ENCODE measurements at regions not wholly inside any gene's neighbourhood (a gene's known extent, or its start where the extent isn't known, plus 50 kb on each side); places are given as distances from the start of the nearest gene placed in this dataset.

DNA sequence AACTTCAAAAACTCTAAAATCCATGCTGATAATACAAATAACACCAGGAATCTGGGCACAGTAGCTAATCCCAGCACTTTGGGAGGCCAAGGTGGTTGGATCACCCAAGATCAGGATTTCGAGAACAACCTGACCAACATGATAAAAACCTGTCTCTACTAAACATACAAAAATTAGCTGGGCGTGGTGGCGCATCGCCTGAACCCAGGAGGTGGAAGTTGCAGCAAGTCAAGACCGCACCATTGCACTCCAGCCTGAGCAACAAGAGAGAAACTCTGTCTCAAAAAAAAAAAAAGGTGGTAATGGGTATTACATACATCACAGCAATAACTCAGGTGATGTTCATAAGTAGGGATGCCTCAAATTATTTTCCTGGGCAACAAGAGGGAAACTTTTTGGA, 315.0 kb upstream of the MEOX2 start:
- DNase-seq (ENCODE audit: low spot score): no peak

DNA sequence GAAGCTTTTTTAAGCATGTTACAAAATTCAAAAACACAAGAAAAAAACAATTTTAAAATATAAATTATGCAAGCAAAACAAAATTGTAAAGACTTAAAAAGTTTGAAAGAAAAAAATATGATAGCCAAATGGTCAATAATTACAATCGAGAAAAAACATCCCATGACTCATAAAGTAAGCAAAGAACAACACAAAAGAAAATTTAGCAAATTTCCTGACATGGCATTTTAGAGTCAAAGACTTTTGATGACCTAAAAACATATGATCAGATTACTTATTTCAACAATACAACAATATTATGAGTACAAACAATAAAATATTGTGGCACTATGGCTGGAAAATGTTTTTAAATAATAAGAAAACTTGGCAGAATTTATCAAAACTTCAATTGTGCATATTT, 312.1 kb upstream of the MEOX2 start:
- DNase-seq (ENCODE audit: low spot score): no peak

GRCh38 chr7:15995027-15995426, 308.5 kb upstream of the MEOX2 start:
- DNase-seq (ENCODE audit: low spot score): no peak

DNA sequence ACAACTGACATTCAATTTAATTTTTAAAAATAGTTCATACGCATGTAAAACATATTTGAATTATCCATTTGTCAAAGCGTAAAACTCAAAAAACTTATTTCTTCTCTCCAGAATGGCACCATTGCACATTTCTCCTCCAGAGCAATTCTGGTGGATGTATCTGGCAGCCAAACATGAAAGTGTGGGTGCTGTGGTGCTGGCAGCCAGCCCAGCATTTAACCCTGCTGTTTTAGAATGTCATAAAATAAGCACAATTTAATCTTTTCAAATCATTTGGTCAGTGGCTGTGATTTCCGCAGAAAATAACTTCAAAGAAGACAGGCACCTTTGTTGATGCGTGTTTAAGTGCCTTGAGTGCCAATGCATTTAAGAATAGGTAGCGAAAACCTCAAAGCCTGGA, 302.7 kb upstream of the MEOX2 start:
- DNase-seq (ENCODE audit: low spot score): no peak

DNA sequence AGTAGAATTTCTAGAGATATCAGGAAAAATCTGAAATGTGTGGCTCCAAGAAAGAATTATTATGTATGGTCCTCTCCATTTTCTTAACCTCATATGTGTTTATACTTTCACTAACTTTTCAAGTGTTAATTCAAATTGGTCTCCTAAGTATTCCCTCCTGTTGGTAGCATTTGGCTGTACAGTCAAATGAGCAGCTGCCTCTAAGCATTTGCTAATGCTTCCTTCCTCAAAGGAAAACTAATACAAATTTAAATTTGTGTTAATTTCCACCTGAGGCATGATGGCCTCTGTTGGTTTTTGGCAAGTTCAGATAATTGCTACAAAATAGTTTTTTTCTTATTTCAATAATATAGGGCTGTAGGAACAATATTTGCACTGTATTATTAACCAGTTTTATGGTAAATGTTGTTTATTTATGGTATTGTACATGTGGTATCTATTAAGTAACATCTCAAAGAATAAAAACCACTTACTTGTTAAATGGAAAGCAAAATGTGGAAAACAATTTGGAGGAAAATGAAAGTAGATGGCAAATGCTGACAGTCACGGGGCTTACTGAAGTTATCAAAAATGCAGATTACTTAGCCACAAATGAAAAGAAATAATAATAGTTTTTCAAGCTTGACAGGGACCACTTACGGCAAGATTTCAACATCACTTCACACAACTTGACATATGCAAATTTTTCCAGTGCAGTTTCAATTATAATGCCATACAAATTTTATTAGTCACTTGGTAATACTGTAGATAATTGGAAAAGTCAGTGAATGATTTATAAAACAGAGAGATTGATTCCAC, 299.3 kb upstream of the MEOX2 start:
- no peak for DNase-seq (ENCODE audit: low spot score)

- DNase-seq (ENCODE audit: low spot score): no peak
Measured at GRCh38 chr7:15977663-15978062, 291.2 kb upstream of the MEOX2 start.

DNA sequence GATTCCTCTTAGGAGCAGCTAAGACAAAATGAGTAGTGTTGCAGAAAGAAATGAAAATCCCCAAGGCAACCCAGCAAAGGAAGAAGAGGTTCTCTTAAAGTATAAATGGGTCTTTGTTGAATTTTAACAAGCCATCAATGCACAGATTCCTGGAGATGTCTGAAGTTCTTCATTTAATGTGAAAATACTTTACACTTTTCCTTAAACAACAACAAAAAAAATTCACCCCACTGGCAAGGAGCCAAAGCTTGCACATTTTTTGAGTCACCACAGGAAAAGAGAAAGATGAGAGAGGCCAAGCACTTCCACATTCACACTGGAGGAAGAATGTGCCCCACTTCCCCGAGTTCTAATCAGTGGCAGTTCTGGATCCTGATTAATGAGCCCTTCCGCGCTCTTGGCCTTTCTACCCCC, 286.4 kb upstream of the MEOX2 start:
- DNase-seq (ENCODE audit: low spot score): peak; percentile 8

DNA sequence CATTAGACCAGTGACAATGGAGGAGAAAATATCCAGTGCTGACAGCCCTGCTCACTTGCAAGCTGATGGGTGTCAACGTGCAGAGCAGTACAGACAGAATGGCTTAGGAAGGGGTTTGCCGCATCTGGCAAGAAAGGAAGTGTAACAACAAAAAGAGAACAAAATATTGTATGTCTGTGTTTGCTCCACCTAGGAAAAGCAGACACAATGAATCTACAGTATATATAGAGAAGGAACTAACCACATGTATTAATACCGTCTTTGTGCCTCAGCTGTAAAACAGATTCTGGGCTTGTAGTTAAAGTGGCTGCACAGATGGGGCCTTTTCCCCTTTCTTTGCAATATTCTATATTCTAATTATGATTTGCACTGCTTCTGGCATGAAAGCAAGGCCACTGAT, 281.1 kb upstream of the MEOX2 start:
- DNase-seq (ENCODE audit: low spot score): no peak

DNA sequence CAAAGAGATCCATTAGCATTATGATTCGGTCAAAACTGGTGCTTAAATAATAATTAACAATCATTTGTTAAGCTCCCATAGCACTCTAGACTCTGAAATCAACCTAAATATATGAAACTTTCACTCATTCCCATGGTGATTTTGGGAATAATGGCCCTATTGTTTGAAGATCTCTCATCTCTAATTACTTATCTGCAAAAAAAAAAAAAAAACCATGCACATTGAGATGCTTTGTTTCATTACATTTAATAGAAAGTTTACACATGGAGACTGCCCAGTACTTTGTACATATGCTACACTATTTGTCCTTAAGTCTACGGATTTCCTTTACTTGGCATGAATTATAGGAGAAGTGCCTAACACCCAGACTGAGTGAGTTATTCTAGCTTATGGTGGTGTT, 280.6 kb upstream of the MEOX2 start:
- DNase-seq (ENCODE audit: low spot score): no peak

DNA sequence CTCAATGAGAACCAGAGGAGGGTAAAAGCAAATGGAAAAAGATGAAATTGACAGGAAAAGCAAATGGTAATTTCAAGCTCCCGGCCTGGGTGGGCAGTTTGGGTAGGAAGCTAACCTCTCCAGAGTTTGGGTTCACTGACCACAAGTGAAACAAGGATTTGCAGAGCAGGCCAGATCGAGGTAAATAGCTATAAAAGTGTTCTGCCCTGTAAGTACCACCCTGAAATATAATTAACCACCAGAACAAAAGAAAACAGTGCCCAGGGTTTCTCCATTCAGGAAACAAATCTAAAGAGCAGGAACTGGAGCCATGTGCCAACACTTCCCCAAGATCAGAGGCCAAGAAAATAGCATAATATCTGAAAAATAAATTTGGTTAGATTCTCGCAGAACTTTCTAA, 276.7 kb upstream of the MEOX2 start:
- DNase-seq (ENCODE audit: low spot score): no peak

GRCh38 chr7:15954671-15955354, 268.3 kb upstream of the MEOX2 start:
- no peak for DNase-seq (ENCODE audit: low spot score)

DNA sequence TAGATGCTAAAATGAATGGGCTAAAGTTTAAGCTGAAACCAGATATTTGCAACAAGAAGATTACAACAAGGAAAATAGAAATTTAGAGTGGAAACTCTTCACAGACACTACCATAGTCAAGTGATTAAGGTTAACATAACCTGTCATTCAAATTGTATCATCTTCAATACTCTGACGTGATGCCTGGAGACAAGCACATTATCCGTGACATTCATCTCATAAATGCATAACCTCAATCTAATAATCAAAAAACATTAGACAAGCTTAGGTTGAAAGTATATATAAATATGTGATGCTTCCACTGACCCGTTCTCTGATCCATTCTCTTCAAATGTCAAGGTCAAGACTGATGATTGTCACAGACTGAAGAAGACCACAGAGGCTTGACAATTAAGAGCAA, 263.8 kb upstream of the MEOX2 start:
- DNase-seq (ENCODE audit: low spot score): no peak

GRCh38 chr7:15947754-15948153, 261.3 kb upstream of the MEOX2 start:
- no peak for DNase-seq (ENCODE audit: low spot score)

- no peak for DNase-seq (ENCODE audit: low spot score)
Measured at GRCh38 chr7:15938115-15938514, 251.6 kb upstream of the MEOX2 start.

GRCh38 chr7:15937571-15937970, 251.1 kb upstream of the MEOX2 start:
- no peak for DNase-seq (ENCODE audit: low spot score)

DNA sequence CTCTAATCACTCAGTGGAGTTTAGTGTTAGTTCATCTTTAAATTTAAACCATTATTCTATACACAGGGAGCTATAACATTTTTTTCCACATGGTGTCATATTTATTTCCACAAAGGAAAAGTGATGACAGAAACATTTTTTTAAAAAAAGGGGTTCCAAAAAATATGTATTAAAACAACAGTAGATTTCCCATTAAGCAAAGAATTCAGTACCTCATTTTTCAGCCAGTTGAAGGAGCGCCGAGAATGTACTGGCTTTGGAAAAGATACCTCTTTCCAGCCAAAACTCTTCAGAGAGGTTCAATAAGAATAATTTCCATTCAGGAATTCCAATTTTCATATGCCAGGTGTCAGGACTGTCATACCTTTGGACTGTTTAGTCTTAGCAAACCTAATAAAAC, 250.5 kb upstream of the MEOX2 start:
- DNase-seq (ENCODE audit: low spot score): no peak

DNA sequence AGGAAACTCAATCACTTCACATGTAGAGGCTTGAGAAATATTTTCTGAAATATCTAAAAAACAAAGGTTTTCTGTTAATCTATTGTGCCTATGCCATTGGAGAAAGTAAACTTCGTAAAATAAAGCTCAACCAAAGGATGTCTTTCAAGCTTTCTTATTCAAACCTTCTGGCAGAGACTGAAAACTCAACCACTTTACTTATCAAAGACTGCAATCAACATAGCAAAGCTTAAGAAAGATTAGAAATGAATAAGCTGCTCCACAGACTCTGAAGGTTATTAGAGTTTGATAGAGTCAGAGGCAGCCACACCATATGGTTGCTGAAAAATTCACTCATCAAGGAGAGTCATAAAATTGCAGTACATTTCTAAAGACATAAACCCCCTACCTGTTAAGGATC, 245.8 kb upstream of the MEOX2 start:
- DNase-seq (ENCODE audit: low spot score): no peak

GRCh38 chr7:15929411-15929810, 242.9 kb upstream of the MEOX2 start:
- no peak for DNase-seq (ENCODE audit: low spot score)

DNA sequence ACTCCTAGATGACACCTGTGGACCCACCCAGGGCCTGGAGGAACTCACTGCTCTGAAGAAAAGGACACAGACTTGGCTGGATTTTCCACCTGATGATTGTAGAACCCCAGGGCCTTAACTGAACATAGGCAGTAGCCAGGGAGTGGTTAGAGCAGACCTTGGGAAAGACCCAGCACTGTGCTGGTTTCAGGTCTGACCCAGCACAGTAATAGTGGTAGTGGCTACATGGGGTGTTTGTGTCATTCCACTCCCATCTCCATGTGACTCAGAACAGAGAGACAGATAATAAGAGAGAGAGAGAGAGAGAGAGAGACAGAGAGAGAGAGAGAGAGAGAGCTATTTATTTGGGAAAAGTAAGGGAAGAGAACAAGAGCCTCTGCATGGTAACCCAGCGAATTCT, 239.1 kb upstream of the MEOX2 start:
- DNase-seq (ENCODE audit: low spot score): no peak

DNA sequence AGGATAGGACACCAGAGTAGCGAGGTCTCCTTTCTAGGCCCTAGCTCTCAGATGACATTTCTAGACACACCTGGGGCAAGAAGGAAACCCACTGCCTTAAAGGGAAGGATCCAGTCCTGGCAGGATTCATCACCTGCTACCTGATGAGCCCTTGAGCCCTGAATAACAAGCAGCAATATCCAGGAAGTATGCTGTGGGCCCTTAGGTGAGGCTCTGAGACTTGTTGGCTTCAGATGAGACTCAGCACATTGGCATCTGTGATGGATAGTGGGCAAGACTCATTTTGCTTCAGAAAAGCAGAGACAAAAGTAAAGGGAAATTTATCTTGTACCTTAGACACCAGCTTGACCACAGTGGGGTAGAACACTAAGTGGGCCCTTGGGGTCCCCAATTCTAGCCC, 238.4 kb upstream of the MEOX2 start:
- no peak for DNase-seq (ENCODE audit: low spot score)

DNA sequence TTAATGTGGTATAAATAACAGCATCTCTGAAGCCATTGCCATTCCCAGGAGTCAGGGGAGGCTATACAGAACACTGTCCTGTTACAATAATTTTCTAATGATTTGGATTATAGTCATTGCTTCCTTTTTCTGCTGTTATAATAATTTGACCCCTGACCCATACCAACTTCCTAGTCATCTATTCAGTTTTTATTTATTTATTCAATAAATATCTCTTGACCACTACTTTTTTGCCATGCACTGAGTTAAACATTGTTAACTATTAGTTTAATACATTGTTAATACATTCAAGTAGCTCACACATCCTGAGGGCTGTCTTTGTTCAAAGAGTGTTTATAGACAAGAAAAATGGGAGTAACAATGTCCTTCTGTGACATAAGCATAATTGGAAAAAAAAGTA, 235.5 kb upstream of the MEOX2 start:
- DNase-seq (ENCODE audit: low spot score): no peak

DNA sequence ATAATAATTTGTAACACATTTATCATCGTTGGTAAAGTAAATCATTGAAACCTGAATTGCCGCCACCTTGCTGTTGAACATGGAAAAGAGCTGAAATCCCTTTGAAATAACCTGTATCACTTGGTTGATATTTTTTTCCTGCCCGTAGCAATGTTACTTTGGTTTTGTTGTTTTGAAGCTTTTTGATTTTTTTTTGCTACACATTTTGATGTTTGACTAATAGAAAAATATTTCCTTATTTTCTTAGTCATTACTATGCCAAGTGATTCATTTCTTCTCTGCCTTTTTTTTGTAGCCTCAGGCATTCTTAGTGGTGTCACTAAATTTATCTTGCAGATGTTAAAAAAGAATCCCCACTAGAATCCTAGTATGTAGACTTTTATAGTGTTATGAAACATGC, 235.1 kb upstream of the MEOX2 start:
- peak; percentile 12 for DNase-seq (ENCODE audit: low spot score)

GRCh38 chr7:15920953-15921352, 234.5 kb upstream of the MEOX2 start:
- no peak for DNase-seq (ENCODE audit: low spot score)

Data from hepatic stellate cell (primary cell).